ENCODE measurements at regions not wholly inside any gene's neighbourhood (a gene's known extent, or its start where the extent isn't known, plus 50 kb on each side); places are given as distances from the start of the nearest gene placed in this dataset.

- TF ChIP-seq BRF1 (IDR thresholded peaks at IDR 0.05; ENCODE audit: borderline replicate concordance, extremely low read depth, insufficient read length) (no peak), TEAD1 (CRISPR knock-in tag; IDR thresholded peaks at IDR 0.05) (no peak), ZNF77 (CRISPR knock-in tag; IDR thresholded peaks at IDR 0.05) (no peak), CHD1 (IDR thresholded peaks at IDR 0.05; ENCODE audit: low read length) (no peak), MTA1 (IDR thresholded peaks at IDR 0.05; ENCODE audit: borderline replicate concordance) (no peak), ZNF717 (CRISPR knock-in tag; IDR thresholded peaks at IDR 0.05) (no peak), BRD9 (IDR thresholded peaks at IDR 0.05; ENCODE audit: low read depth, partially characterized antibody) (no peak), MAFG (tag; conservative IDR thresholded peaks at IDR 0.05) (no peak), SREBF2 (CRISPR knock-in tag; IDR thresholded peaks at IDR 0.05) (no peak), ZNF280A (IDR thresholded peaks at IDR 0.05; ENCODE audit: low read depth, partially characterized antibody) (no peak), U2AF2 (optimal IDR thresholded peaks at IDR 0.05; ENCODE audit: low read depth, low read length) (no peak), ZNF311 (CRISPR knock-in tag; IDR thresholded peaks at IDR 0.05) (no peak), NFRKB (IDR thresholded peaks at IDR 0.05; ENCODE audit: low read depth) (no peak), KLF10 (CRISPR knock-in tag; IDR thresholded peaks at IDR 0.05) (no peak), PRDM10 (IDR thresholded peaks at IDR 0.05; ENCODE audit: partially characterized antibody) (no peak), REST (IDR thresholded peaks at IDR 0.05; ENCODE audit: borderline replicate concordance) (peak; percentile 30; the same call in 1 of the 2 replicates), REST (CRISPR knock-in tag; IDR thresholded peaks at IDR 0.05; ENCODE audit: low read depth) (no peak)
Measured at GRCh38 chr4:112075129-112075753, 70.0 kb upstream of the FAM241A start (continued).
